Fibroblast of villous mesenchyme (primary cell): ENCODE measurements at regions not wholly inside any gene's neighbourhood (a gene's known extent, or its start where the extent isn't known, plus 50 kb on each side); places are given as distances from the start of the nearest gene placed in this dataset.

Experiments used
- DNase-seq: peaks from one replicate; pipeline ENCODE4 v3.0.0-alpha.2; 2010; ENCODE audit warnings: low read depth
- H3K4me3 ChIP-seq: 2 replicates; pipeline ENCODE4 v1.5.1; 2011; ENCODE audit warnings: low read depth, mild to moderate bottlenecking, low read length
- TF ChIP-seq, protein P1 (sequence below): IDR thresholded peaks from 2 replicates; pipeline ENCODE4 v1.5.1; 2012; ENCODE audit warnings: low read depth, mild to moderate bottlenecking, low read length; ENCODE audit not compliant: insufficient read depth

DNA sequence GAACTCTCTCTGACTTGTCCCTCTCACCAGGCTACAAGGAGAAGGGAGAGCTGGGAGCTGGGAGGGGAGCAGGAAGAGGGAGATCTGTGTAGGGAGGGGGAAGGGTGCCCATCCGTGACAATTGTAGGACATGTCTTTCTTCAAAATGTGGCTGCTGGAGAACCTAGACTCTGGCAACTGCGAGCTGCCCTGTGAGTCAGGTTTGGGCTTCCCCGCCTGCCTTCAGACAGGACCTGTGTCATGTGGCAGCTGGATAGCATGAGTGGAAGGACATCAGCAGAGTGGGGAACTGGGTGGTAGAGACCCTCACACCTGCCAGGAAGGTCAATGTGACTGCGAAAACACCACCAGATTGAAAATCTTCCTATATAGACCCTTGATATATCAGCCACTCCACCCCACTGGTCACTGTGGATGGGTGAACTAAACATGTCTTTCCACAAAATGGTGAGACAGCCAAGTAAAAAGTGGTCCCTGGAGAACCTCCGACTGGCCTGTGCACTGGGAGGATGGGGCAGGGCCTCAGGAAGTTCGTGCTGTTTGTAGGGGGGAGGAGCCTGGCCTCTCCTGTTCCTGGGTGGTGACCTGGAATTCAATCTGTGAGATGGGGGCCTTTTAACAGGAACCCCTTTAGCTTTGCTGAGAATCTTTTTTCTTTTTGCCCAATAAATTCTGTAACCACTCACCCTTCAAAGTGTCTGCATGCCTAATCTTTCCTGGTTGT is 62.2 kb upstream of the CAPRIN2 start:
- no peak overlapping the region for H3K4me3 ChIP-seq
- DNase-seq = no peak
- TF ChIP-seq, protein P1, sequence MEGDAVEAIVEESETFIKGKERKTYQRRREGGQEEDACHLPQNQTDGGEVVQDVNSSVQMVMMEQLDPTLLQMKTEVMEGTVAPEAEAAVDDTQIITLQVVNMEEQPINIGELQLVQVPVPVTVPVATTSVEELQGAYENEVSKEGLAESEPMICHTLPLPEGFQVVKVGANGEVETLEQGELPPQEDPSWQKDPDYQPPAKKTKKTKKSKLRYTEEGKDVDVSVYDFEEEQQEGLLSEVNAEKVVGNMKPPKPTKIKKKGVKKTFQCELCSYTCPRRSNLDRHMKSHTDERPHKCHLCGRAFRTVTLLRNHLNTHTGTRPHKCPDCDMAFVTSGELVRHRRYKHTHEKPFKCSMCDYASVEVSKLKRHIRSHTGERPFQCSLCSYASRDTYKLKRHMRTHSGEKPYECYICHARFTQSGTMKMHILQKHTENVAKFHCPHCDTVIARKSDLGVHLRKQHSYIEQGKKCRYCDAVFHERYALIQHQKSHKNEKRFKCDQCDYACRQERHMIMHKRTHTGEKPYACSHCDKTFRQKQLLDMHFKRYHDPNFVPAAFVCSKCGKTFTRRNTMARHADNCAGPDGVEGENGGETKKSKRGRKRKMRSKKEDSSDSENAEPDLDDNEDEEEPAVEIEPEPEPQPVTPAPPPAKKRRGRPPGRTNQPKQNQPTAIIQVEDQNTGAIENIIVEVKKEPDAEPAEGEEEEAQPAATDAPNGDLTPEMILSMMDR = no peak

GRCh38 chr12:30814295-30814655 is 59.5 kb upstream of the CAPRIN2 start:
- TF ChIP-seq, protein P1 = no peak
- H3K4me3 ChIP-seq = no peak overlapping the region
- DNase-seq = no peak

- DNase-seq = peak; percentile 27
- no peak overlapping the region for H3K4me3 ChIP-seq
- TF ChIP-seq, protein P1 = no peak
Measured at GRCh38 chr12:30813525-30814294, 59.0 kb upstream of the CAPRIN2 start.

DNA sequence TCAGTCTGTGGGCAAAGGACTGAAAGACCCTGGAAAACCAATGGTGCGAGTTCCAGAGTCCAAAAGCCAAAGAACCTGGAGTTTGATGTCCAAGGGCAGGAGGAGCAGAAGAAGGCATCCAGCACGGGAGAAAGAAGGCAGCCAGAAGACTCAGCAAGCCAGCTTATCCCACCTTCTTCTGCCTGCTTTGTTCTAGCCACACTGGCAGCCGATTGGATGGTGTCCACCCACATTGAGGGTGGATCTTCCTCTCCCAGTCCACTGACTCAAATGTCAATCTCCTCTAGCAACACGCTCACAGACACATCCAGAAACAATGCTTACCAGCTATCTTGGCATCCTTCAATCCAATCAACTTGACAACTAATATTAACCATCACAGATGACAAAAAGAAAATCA is 57.2 kb upstream of the CAPRIN2 start:
- no peak for DNase-seq
- TF ChIP-seq, protein P1 = no peak
- H3K4me3 ChIP-seq = no peak overlapping the region

DNA sequence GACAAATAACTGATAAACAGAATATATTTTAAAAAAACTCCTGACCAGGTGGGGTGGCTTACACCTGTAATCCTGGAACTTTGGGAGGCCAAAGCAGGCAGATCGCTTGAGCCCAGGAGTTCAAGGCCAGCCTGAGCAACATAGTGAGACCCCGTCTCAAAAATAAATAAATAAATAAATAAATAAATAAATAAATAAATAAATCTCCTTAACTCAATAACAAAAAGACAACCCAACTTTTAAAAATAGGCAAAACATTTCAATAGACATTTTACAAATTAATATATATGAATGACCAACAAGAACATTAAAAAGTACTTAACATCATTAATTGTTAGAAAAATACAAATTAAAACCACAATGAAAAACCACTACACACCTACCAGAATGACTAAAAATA is 56.2 kb upstream of the CAPRIN2 start:
- no peak overlapping the region for H3K4me3 ChIP-seq
- TF ChIP-seq, protein P1 = no peak
- DNase-seq = no peak

DNA sequence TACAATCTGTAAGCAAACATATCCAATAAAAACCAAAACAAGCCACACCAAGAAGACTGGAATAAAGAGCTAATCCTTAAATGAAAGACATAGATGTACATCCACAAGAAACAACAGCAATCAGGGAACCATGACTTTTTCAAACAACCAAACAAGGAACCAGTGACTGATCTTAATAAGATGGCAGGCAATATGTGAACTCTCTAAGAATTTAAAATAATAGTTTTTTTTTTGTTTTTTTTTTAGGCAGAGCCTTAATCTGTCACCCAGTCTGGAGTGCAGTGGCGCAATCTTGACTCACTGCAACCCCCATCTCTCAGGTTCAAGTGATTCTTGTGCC is 52.9 kb upstream of the CAPRIN2 start:
- no peak for DNase-seq
- H3K4me3 ChIP-seq = no peak overlapping the region
- TF ChIP-seq, protein P1 = no peak
